ENCODE measurements at regions not wholly inside any gene's neighbourhood (a gene's known extent, or its start where the extent isn't known, plus 50 kb on each side); places are given as distances from the start of the nearest gene placed in this dataset.

DNA sequence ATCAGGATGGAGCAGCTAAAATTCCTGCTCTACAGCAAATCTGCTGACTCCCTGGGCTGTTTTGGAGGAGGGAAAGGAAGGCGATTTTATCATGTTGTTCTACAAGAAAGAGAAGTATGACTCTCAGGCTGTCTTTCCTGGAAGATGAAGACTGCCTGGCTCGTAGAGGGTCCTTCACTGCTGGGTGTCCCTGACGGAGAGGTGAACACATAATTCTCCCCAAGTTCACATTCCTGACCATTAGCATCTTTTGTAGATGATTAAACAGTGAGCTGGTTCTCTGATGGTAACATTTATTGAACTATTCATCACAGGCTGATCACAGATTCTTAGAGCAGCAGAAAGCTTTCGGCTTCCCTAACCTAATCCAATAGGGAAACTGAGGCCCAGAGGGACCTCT lies 212.4 kb upstream of the GLRA1 start:
- no peak for DNase-seq (ENCODE audit: low read depth, low spot score)
- Histone ChIP-seq H3K79me2 (ENCODE audit: insufficient read depth, low read length) (no peaks in the 10 kb centered on the region), H4K20me1 (ENCODE audit: insufficient read depth) (no peaks in the 10 kb centered on the region), H3K9me3 (ENCODE audit: control insufficient read depth in 1 of 2, insufficient read depth in 1 of 2, low read depth in 1 of 2, low read length in 2 of 2) (no peaks in the 10 kb centered on the region), H3K4me2 (ENCODE audit: low read length) (no peak overlapping the region), H3K36me3 (ENCODE audit: control insufficient read depth in 1 of 2, insufficient read depth in 2 of 2, low read length in 2 of 2) (no peaks in the 10 kb centered on the region), H3K4me1 (ENCODE audit: control insufficient read depth in 1 of 2, insufficient read depth in 2 of 2, low read length in 2 of 2) (no peaks in the 10 kb centered on the region), H3K27me3 (ENCODE audit: insufficient read depth, low read length) (peaks cover 27% of the 10 kb centered on the region), H3K27ac (ENCODE audit: low read depth, low read length) (no peak overlapping the region), H3K9ac (ENCODE audit: low read length) (no peak overlapping the region), H3K9me2 (ENCODE audit: insufficient read depth) (no peaks in the 10 kb centered on the region), H2AFZ (ENCODE audit: low read depth, low read length, poor library complexity, severe bottlenecking) (no peak overlapping the region), H3K4me3 (replicated peaks in 1 of 2; ENCODE audit: low read depth in 1 of 2, low read length in 2 of 2) (no peak overlapping the region)
- intact Hi-C loops (cut with micrococcal nuclease), result no loop called here
- no TSS peak for BruUV-seq (replicated peaks)
- POLR2A ChIA-PET, result no interaction called here
- no peak for ATAC-seq
- RAD21 ChIA-PET (ENCODE audit: low non-redundant PET in 1 of 2, low total read pairs in 2 of 2, uncharacterized antibody in 2 of 2, unreplicated experiment in 2 of 2), result no interaction called here
- TF ChIP-seq, protein P1, sequence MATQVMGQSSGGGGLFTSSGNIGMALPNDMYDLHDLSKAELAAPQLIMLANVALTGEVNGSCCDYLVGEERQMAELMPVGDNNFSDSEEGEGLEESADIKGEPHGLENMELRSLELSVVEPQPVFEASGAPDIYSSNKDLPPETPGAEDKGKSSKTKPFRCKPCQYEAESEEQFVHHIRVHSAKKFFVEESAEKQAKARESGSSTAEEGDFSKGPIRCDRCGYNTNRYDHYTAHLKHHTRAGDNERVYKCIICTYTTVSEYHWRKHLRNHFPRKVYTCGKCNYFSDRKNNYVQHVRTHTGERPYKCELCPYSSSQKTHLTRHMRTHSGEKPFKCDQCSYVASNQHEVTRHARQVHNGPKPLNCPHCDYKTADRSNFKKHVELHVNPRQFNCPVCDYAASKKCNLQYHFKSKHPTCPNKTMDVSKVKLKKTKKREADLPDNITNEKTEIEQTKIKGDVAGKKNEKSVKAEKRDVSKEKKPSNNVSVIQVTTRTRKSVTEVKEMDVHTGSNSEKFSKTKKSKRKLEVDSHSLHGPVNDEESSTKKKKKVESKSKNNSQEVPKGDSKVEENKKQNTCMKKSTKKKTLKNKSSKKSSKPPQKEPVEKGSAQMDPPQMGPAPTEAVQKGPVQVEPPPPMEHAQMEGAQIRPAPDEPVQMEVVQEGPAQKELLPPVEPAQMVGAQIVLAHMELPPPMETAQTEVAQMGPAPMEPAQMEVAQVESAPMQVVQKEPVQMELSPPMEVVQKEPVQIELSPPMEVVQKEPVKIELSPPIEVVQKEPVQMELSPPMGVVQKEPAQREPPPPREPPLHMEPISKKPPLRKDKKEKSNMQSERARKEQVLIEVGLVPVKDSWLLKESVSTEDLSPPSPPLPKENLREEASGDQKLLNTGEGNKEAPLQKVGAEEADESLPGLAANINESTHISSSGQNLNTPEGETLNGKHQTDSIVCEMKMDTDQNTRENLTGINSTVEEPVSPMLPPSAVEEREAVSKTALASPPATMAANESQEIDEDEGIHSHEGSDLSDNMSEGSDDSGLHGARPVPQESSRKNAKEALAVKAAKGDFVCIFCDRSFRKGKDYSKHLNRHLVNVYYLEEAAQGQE (IDR thresholded peaks at IDR 0.05; ENCODE audit: low read depth), result no peak
- TF ChIP-seq FOSL1 (IDR thresholded peaks at IDR 0.05; ENCODE audit: low read depth) (no peak), JUND (IDR thresholded peaks at IDR 0.05) (no peak), CBX3 (IDR thresholded peaks at IDR 0.05; ENCODE audit: low read depth) (no peak), ZFX (IDR thresholded peaks at IDR 0.05) (no peak), RAD21 (IDR thresholded peaks at IDR 0.05; ENCODE audit: low read depth) (no peak), POLR2A (IDR thresholded peaks at IDR 0.05; ENCODE audit: borderline replicate concordance, extremely low read depth, insufficient read depth, insufficient read length) (no peak), SIN3A (IDR thresholded peaks at IDR 0.05; ENCODE audit: low read depth) (no peak), EZH2 (IDR thresholded peaks at IDR 0.05) (no peak), ELF1 (IDR thresholded peaks at IDR 0.05; ENCODE audit: borderline replicate concordance, low read depth) (no peak), YY1 (IDR thresholded peaks at IDR 0.05; ENCODE audit: extremely low read depth, insufficient replicate concordance, low read depth, low read length) (no peak), ZNF274 (IDR thresholded peaks at IDR 0.05; ENCODE audit: low read depth, low read length) (no peak)
- CTCF ChIA-PET, result no interaction called here

All from HCT116 (cell line).